Lung (tissue), 11 donors: ENCODE measurements at regions not wholly inside any gene's neighbourhood (a gene's known extent, or its start where the extent isn't known, plus 50 kb on each side); places are given as distances from the start of the nearest gene placed in this dataset.
"Not testable (repeated sequence)": the region's sequence is repeated elsewhere in the genome, so short reads cannot be mapped to it uniquely, and the experiment has no call there.

Experiments
- ATAC-seq: fragments of 200-7000 bp; cut with Tn5 transposase; one replicate; pipeline ENCODE4 v1.9.1; 2020; ENCODE audit warnings: moderate number of reproducible peaks; ENCODE audit not compliant: insufficient read depth, low FRiP score
- DNase-seq, 3 donors: peaks; one replicate each; pipeline ENCODE4 v3.0.0-alpha.2; 2013 to 2017
- H3K27ac ChIP-seq, 2 donors: one replicate each; pipeline ENCODE4 v1.5.1; 2013; ENCODE audit warnings: mild to moderate bottlenecking in 2 of 2, moderate library complexity in 2 of 2, control low read depth in 1 of 2, inconsistent platforms in 1 of 2, low read depth in 1 of 2, low read length in 1 of 2
- H3K27me3 ChIP-seq, 3 donors: one replicate each; pipeline ENCODE4 v1.5.1; 2013; ENCODE audit warnings: low read length in 2 of 3; ENCODE audit not compliant: control insufficient read depth in 3 of 3, insufficient read depth in 3 of 3
- H3K36me3 ChIP-seq, 4 donors: one replicate each; pipeline ENCODE4 v1.5.1; 2013; ENCODE audit warnings: low read length in 4 of 4, mild to moderate bottlenecking in 1 of 4, moderate library complexity in 1 of 4; ENCODE audit not compliant: control insufficient read depth in 4 of 4, insufficient read depth in 4 of 4
- H3K4me1 ChIP-seq, 5 donors: one replicate each; pipeline ENCODE4 v1.5.1; 2013; ENCODE audit warnings: low read length in 5 of 5, mild to moderate bottlenecking in 2 of 5, moderate library complexity in 1 of 5; ENCODE audit not compliant: control insufficient read depth in 5 of 5, insufficient read depth in 5 of 5
- H3K4me3 ChIP-seq: one replicate; pipeline ENCODE4 v1.5.1; 2013; ENCODE audit warnings: mild to moderate bottlenecking, control low read depth, moderate library complexity
- H3K9ac ChIP-seq, 2 donors: one replicate each; pipeline ENCODE4 v1.5.1; 2013; ENCODE audit warnings: low read length in 2 of 2, control low read depth in 1 of 2; ENCODE audit not compliant: insufficient read depth in 1 of 2
- H3K9me3 ChIP-seq, 4 donors: one replicate each; pipeline ENCODE4 v1.5.1; 2013; ENCODE audit warnings: low read length in 3 of 4, mild to moderate bottlenecking in 1 of 4, moderate library complexity in 1 of 4; ENCODE audit not compliant: control insufficient read depth in 4 of 4, insufficient read depth in 3 of 4
- WGBS, 2 donors: extraction: QIAGEN DNeasy Blood & Tissue Kit; methylation state at CpG; one replicate each; pipeline ENCODE4 v1.1.7; 2013; 5-methylcytosine and 5-hydroxymethylcytosine counted together
- TF ChIP-seq, protein P1 (sequence below): IDR thresholded peaks from 2 replicates; pipeline ENCODE4 v1.5.1; 2012; ENCODE audit warnings: mild to moderate bottlenecking; ENCODE audit errors: control extremely low read depth, extremely low read depth
- donor health status: control.
- donor health status: control.
- donor health status: Bipolar disorder and iron deficiency.
- donor health status: healthy.
- donor health status: DM: yes; HTN: yes; CAD: no.

DNA sequence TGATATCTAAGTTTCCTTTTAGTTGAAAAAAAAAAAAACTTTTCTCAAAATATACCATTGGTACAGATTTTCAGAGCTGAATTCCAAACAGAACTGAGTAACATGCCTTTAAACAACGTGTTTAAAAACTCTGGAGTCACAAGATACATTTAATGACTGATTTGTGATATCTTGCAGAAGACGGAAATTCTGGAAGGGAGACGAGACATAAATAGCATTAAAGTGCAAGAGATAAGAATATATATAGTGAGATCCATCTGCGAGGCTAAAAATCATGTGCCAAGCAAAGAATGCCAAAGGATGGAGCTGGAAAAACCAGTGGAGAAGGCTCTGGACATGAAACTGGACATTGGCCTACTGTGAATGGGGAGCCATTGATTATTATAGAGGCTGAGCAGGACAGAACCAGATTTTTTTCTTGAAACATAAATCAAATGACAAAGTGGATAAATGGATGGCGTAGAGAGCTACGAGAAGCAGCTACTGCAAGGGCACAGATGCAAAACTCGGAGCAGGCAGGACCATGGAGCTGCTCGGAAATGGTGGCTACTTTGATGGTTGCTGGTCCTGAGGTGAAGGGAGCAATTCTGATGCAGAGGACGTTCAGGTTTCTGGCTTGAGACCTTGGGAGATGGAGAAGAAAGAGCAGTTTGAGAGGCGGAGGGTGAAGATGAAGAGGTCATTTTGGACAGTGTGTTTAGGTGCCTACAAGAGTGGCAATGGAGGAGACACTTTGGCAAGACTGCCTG is 88.8 kb downstream of the CPN2 start:
- Histone ChIP-seq H3K36me3 (no peaks in the 10 kb centered on the region), H3K9ac (no peak overlapping the region), H3K27ac (no peak overlapping the region), H3K4me1 (peaks cover 0 to 26% (median 8%) of the 10 kb centered on the region in 5 donors), H3K4me3 (no peak overlapping the region), H3K27me3 (no peaks in the 10 kb centered on the region), H3K9me3 (peaks cover 0 to 2% (median 0%) of the 10 kb centered on the region in 4 donors)
- TF ChIP-seq, protein P1, sequence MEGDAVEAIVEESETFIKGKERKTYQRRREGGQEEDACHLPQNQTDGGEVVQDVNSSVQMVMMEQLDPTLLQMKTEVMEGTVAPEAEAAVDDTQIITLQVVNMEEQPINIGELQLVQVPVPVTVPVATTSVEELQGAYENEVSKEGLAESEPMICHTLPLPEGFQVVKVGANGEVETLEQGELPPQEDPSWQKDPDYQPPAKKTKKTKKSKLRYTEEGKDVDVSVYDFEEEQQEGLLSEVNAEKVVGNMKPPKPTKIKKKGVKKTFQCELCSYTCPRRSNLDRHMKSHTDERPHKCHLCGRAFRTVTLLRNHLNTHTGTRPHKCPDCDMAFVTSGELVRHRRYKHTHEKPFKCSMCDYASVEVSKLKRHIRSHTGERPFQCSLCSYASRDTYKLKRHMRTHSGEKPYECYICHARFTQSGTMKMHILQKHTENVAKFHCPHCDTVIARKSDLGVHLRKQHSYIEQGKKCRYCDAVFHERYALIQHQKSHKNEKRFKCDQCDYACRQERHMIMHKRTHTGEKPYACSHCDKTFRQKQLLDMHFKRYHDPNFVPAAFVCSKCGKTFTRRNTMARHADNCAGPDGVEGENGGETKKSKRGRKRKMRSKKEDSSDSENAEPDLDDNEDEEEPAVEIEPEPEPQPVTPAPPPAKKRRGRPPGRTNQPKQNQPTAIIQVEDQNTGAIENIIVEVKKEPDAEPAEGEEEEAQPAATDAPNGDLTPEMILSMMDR, result no peak
- ATAC-seq, result no peak
- WGBS, 2 donors, result 83 to 90% methylated on average over 10 of the region's 10 CpGs
- peak in 1 of 3 donors; percentile 10 for DNase-seq

GRCh38 chr3:194262925-194263305 is 88.2 kb downstream of the CPN2 start:
- DNase-seq (peak in 1 of 3 donors; percentile 3), ATAC-seq (no peak)
- no peaks in the 10 kb centered on the region for H3K36me3 ChIP-seq
- no peak overlapping the region for H3K27ac ChIP-seq
- TF ChIP-seq, protein P1, result no peak
- H3K4me1 ChIP-seq, result peaks cover 0 to 32% (median 11%) of the 10 kb centered on the region in 5 donors
- no peak overlapping the region for H3K4me3 ChIP-seq
- no peak overlapping the region for H3K9ac ChIP-seq
- H3K9me3 ChIP-seq, result peaks cover 0 to 2% (median 0%) of the 10 kb centered on the region in 4 donors
- H3K27me3 ChIP-seq, result no peaks in the 10 kb centered on the region
- WGBS, 2 donors, result 96 to 99% methylated on average over 5 of the region's 5 CpGs

DNA sequence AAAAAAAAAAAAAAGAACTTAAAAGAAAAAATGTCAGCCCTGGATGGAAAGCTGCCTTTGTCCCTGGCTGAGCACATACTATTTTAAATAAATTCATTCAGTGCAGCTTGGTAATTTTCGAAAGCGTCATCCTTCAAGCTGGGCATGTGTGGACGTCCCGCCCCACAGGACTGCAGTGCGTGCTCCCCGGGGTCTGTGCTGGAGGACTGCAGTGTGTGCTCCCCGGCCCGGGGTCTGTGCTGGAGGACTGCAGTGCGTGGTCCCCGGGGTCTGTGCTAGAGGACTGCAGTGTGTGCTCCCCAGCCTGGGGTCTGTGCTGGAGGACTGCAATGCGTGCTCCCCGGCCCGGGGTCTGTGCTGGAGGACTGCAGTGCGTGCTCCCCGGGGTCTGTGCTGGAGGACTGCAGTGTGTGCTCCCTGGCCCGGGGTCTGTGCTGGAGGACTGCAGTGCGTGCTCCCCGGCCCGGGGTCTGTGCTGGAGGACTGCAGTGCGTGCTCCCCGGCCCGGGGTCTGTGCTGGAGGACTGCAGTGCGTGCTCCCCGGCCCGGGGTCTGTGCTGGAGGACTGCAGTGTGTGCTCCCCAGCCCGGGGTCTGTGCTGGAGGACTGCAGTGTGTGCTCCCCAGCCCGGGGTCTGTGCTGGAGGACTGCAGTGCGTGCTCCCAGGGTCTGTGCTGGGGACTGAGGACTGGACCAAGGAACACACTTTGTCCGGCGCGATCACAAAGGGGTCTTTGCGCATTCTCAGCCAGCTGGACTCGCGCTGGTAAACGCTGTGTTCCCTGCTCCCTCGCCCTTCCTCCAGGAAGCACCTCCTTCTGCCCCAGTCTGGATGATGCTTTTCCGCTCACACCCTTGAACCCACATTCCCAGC is 86.3 kb downstream of the CPN2 start:
- not testable (repeated sequence) for H3K36me3 ChIP-seq, ATAC-seq, H3K27me3 ChIP-seq, H3K4me3 ChIP-seq, H3K9ac ChIP-seq, H3K9me3 ChIP-seq
- H3K27ac ChIP-seq, result peak overlapping the region; percentile 17 to 64
- peak in 1 of 3 donors; percentile 10 for DNase-seq
- 70 to 82% methylated on average over 30 to 37 of the region's 37 CpGs for WGBS, 2 donors
- H3K4me1 ChIP-seq, result peaks cover 0 to 45% (median 14%) of the 10 kb centered on the region in 5 donors

GRCh38 chr3:194265505-194265892 is 85.6 kb downstream of the CPN2 start:
- Histone ChIP-seq H3K4me1 (peaks cover 0 to 50% (median 15%) of the 10 kb centered on the region in 5 donors), H3K9ac (no peak overlapping the region), H3K36me3 (no peaks in the 10 kb centered on the region), H3K27me3 (no peaks in the 10 kb centered on the region), H3K4me3 (no peak overlapping the region), H3K9me3 (no peaks in the 10 kb centered on the region), H3K27ac (peak overlapping the region; percentile 17 to 64)
- peak; percentile 65 for ATAC-seq
- peak; percentile 91 to 95 (median 91) for DNase-seq
- WGBS, 2 donors, result 7 to 9% methylated on average over 19 of the region's 19 CpGs
- TF ChIP-seq, protein P1, result no peak
